NCI-H2196 treated with DMSO at 0.1 percent for 48 hours (cell line): ENCODE measurements at regions not wholly inside any gene's neighbourhood (a gene's known extent, or its start where the extent isn't known, plus 50 kb on each side); places are given as distances from the start of the nearest gene placed in this dataset.
"Not testable (repeated sequence)": the region's sequence is repeated elsewhere in the genome, so short reads cannot be mapped to it uniquely, and the experiment has no call there.

Source experiments
- DNase-seq: peaks from one replicate; lab custom pipeline; 2025; ENCODE audit not compliant: unreplicated experiment; lab: John Stamatoyannopoulos, UW

- no peak for DNase-seq
Measured at GRCh38 chr2:198652461-198652860, 805.3 kb downstream of the SATB2 start.

- DNase-seq: no peak
Measured at GRCh38 chr2:198645816-198646215, 811.9 kb downstream of the SATB2 start.

DNA sequence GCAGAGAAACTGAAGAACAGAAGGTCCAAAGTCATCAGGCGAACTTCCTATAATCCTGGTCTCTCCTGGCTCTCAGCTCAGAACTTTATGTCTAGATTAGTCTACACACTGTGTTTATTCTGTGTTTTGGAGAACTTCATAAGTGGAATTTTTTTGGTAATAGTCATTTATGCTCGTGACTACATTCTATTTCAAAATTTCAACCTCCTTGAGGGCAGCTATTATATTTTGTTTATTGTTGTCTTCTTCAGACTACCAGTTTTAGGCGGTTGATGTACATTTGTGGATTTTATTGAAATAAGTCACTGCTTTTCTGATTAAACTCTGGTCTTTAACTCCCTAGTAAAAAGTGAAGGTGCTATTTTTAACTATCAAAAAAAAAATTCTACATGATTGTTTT lies 816.6 kb downstream of the SATB2 start:
- DNase-seq: no peak

DNA sequence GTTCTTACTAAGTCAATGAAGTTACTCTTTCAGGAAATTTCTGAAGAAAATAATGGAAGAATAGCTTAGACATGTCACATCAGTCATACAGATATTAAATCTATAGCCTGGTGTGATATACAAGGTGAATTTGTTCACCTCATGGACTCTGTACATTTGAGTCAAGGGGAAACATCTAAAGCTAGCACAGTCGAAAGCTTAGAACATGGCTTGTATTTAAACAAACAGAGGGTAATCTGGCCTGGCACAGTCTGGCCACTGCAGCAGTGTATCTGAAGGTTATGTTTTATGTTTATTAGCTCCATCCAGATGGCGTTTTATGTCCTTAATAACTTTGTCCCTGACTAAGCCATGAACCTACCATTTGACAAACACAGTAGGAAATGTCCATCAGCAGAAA lies 817.3 kb downstream of the SATB2 start:
- DNase-seq: no peak

GRCh38 chr2:198639580-198639979 lies 818.2 kb downstream of the SATB2 start:
- no peak for DNase-seq

- DNase-seq: no peak
Measured at GRCh38 chr2:198638577-198638976, 819.2 kb downstream of the SATB2 start.

DNA sequence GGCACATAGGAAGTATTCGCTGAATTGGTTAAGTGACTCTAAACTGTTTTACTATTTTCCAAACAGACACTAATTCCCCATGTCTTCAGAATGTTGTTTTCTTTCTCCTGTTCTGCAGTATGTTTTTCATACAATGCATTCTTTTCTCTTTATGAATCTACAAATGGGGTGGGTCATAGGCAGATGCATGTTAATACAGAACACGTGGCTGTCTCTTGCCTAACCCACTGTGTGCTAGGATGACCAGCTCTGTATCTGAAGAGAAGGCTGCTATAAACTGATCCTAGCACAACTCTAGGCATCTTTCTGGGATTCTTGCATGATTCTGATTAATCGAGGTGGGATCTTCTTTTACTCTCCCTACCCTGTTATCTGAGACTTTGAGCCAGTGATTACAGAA lies 826.0 kb downstream of the PLCL1 start:
- DNase-seq: no peak

GRCh38 chr2:198628596-198628995 lies 824.2 kb downstream of the PLCL1 start:
- DNase-seq: no peak

DNA sequence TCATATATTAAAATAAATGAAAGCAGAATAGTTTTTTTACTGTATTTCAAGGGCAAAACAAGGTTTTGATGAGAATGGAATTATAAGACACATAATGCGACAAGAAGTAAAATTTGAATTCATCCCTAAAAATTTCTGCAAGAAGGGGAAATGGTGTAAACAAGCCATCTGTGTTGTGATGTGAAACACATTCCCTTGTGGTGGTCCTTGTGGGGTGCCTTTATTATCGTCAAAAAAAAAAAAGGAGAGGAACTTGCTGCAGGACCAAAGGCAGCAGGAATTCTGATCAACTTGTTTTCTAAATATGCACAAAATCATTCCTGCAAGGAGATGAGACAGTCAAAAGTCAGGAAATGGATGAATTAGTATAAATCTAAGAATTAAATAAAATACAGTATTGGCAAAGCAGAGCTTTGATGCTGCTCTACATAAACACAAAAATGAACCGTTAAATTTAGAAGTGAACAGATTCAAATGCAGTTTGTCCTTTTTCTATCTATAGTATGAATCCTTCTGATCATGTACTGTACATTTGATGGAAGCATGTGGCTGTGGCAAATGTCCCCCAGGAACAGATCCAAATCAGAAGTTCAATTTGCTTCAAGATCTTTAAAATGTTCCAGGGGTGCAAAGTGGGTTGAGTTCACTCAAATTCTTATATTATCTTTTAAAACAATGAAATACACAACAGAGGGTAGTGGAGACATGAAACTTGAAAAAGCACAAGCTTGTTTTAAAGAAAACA lies 818.8 kb downstream of the PLCL1 start:
- DNase-seq: no peak

- DNase-seq: no peak
Measured at GRCh38 chr2:198615972-198616371, 811.6 kb downstream of the PLCL1 start.

GRCh38 chr2:198611201-198611600 lies 806.8 kb downstream of the PLCL1 start:
- DNase-seq: no peak

DNA sequence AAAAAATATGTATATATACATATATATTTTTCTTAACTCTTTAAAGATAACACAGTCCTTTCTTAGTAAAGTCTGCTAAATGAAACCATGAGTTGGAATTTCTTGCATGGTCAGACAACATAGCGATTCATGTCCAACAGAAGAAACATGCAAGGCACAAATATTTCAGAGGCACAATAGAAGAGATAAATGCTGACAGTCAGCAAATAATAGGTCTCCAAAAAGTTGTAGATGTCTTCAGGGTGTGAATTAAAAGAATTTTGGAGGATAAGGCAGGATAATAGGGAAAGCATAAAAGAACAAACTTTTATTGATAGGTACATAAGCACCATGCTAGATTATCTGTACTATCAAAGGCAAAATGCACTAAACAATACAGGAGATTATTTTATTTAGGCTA lies 800.2 kb downstream of the PLCL1 start:
- no peak for DNase-seq

DNA sequence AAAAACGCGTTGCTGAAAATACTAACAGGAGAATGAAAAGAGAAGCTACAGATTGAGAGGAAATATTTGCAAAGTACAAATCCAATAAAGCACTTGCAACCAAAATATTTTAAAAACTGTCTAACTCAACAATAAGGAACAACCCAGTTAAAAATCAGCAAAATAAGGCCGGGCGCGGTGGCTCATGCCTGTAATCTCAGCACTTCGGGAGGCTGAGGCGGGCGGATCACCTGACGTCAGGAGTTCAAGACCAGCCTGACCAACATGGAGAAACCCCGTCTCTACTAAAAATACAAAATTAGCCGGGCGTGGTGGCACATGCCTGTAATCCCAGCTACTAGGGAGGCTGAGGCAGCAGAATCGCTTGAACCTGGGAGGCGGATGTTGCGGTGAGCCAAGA lies 798.6 kb downstream of the PLCL1 start:
- DNase-seq: not testable (repeated sequence)

DNA sequence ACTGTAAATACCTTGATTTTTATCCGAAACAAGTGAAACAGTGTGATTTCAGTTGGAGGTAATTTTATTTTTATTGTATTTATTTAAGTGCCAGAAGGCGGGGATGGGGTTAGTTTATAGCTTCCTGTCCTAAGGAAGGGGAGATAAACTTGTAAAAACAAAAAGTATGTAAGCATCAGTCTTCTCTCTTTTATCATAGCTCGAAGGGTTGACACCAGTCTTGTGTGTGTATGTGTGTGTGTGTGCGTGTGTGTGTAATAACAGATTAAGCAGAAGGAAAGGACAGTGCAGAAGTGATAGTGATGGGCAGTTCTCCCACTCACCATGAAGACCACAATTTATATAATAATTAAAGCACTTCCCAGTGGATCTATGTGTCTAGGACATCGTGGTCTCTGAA lies 793.3 kb downstream of the PLCL1 start:
- DNase-seq: no peak

- no peak for DNase-seq
Measured at GRCh38 chr2:198596985-198597384, 792.6 kb downstream of the PLCL1 start.

DNA sequence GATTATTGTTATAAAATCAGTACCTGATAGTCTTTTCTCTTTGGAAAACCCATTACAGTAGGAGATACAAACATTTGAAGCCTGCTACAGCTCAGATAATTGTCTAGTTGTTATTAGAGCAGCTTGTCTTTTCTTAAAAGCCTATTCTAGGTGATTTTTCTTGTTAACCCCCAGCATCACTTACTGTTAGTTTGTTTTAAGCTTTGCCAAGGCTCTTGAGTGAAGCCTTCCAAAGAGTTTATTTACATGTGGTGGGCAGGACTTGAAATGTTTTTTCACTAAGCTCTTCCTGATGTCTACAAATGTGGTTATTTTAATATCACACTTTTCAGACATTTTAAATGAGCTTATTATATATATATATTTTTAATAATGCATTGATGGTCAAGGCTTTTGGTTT lies 791.3 kb downstream of the PLCL1 start:
- no peak for DNase-seq

DNA sequence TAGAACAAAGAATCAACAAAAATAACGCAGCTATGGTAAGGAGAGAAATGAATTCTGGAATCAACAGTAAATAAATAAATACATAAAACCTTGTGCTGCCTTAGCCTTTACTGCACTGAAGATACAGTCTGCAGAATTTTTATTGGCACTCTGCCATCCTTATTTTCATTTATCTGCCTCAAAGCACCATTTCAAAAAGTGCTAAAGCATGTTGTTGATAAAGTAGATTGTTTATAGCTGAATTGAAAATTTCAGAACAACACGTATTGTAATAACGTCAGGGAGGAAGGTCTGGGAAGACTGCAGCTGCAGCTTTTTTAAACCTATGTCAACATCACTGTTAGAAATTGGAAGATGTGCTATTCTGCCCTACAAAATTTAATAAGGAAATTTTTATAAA lies 787.2 kb downstream of the PLCL1 start:
- no peak for DNase-seq

DNA sequence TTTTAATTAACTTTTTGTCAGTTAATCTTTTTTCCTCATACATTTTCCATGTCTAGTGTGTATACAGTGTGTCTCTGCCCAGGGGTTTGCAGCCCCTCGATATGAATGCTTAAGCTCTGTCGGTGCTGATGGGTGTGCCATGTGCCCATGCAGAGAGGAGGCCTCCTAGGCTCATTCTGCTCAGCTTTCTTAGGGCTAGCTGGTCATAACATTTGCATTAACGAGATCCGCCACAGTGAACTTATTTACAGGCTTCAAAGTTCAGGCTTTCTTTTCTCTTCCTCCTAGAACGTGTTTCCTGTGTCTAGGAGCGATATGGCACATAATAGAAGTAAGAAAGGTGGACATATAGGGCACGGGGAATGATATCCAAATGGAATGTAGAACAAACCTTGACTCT lies 783.3 kb downstream of the PLCL1 start:
- DNase-seq: no peak

GRCh38 chr2:198587240-198587639 lies 782.8 kb downstream of the PLCL1 start:
- DNase-seq: no peak

DNA sequence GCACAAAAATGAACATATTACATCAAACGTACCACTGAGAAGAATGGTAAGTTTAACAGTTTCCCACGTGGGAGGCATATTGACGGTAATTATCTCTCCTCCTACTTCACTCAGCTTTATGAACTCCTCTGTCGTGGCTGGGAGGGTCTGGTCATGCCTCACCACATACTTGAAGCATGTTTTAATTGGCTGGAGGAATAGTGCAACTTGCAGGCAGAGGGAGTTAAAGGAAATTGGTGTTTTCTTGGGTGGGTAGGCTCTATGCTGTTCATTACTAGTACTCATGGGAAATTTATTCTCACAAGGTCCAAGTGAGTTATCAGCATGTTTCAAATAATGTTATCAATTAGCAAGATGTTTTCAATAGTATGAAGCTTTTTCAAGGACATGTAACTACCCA lies 767.0 kb downstream of the PLCL1 start:
- DNase-seq: no peak

DNA sequence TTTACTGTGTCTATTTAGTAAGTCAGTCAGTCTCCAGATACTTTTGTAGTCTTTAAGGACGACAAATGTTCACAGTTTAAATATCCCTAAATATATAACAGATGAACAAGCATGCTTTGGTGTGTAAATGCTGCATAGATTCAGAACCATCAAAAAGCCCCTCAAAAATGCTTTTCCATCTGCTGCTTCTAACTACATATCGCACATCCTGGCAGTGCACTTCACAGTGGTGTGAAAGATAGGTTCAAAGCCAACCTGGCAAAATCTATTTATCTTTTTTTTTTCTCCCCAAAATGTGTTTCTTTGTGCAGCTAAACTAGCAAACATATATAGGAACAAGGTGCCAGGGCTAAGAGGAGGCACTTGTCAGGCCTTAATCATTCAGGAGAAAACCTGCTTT lies 753.8 kb downstream of the PLCL1 start:
- DNase-seq: no peak

GRCh38 chr2:198546122-198546521 lies 741.7 kb downstream of the PLCL1 start:
- DNase-seq: no peak

DNA sequence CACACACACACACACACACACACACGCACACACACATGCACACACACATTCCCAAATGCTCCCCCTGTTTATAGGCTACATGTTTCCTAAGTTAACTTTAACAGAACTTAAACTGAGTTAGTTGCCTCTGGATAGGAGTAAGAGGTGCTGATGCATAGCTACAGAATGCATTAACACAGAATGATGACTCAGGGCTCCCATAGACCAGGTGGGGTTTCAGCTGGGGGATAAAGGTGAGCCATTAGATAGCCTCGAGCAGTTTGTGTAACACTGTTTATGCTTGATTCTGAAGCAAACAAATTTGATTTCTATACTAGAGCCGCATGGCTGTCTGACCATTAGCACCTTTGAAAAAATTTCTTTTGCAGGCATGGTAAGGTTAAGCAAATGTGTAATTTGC lies 741.0 kb downstream of the PLCL1 start:
- no peak for DNase-seq
